ENCODE measurements at regions not wholly inside any gene's neighbourhood (a gene's known extent, or its start where the extent isn't known, plus 50 kb on each side); places are given as distances from the start of the nearest gene placed in this dataset.

GRCh38 chrX:63508668-63509067 is 157.5 kb upstream of the SPIN4 start:
- DNase-seq (ENCODE audit: extremely low read depth, low read depth): no peak
- TF ChIP-seq CTCF (IDR thresholded peaks at IDR 0.05; ENCODE audit: low read depth, low read length): no peak

- peak; percentile 16 for DNase-seq (ENCODE audit: extremely low read depth, low read depth)
- TF ChIP-seq CTCF (IDR thresholded peaks at IDR 0.05; ENCODE audit: low read depth, low read length): peak; percentile 33
Measured at GRCh38 chrX:63506320-63506719, 155.2 kb upstream of the SPIN4 start.

GRCh38 chrX:63503541-63503940 is 152.4 kb upstream of the SPIN4 start:
- no peak for DNase-seq (ENCODE audit: extremely low read depth, low read depth)
- no peak for TF ChIP-seq CTCF (IDR thresholded peaks at IDR 0.05; ENCODE audit: low read depth, low read length)

- TF ChIP-seq CTCF (IDR thresholded peaks at IDR 0.05; ENCODE audit: low read depth, low read length): no peak
- no peak for DNase-seq (ENCODE audit: extremely low read depth, low read depth)
Measured at GRCh38 chrX:63488546-63489373, 137.6 kb upstream of the SPIN4 start.

GRCh38 chrX:63475200-63475599 is 124.1 kb upstream of the SPIN4 start:
- no peak for TF ChIP-seq CTCF (IDR thresholded peaks at IDR 0.05; ENCODE audit: low read depth, low read length)
- DNase-seq (ENCODE audit: extremely low read depth, low read depth): no peak

- DNase-seq (ENCODE audit: extremely low read depth, low read depth): no peak
- no peak for TF ChIP-seq CTCF (IDR thresholded peaks at IDR 0.05; ENCODE audit: low read depth, low read length)
Measured at GRCh38 chrX:63471004-63471403, 119.9 kb upstream of the SPIN4 start.

GRCh38 chrX:63470506-63470905 is 119.4 kb upstream of the SPIN4 start:
- no peak for DNase-seq (ENCODE audit: extremely low read depth, low read depth)
- no peak for TF ChIP-seq CTCF (IDR thresholded peaks at IDR 0.05; ENCODE audit: low read depth, low read length)

Measured in AG09319 (cell line).